H9 (cell line): ENCODE measurements at regions not wholly inside any gene's neighbourhood (a gene's known extent, or its start where the extent isn't known, plus 50 kb on each side); places are given as distances from the start of the nearest gene placed in this dataset.

ENCODE experiments used
- DNase-seq: peaks from one replicate; pipeline ENCODE4 v3.0.0-alpha.2; 2017
- H2AFZ ChIP-seq: one replicate; pipeline ENCODE4 v1.6.1; 2013; ENCODE audit warnings: mild to moderate bottlenecking, low read length, control low read depth, moderate library complexity
- H2AK5ac ChIP-seq: 2 replicates; pipeline ENCODE4 v1.6.1; 2013; ENCODE audit warnings: low read length, control low read depth, mixed read lengths; ENCODE audit not compliant: insufficient read length
- H2BK120ac ChIP-seq: one replicate; pipeline ENCODE4 v1.6.1; 2013; ENCODE audit warnings: low read depth, mild to moderate bottlenecking, low read length, control low read depth, inconsistent platforms; ENCODE audit not compliant: poor library complexity, severe bottlenecking
- H2BK12ac ChIP-seq: 2 replicates; pipeline ENCODE4 v1.6.1; 2013; ENCODE audit warnings: low read length, control low read depth, mixed read lengths, low read depth; ENCODE audit not compliant: insufficient read length
- H2BK15ac ChIP-seq: 2 replicates; pipeline ENCODE4 v1.6.1; 2013; ENCODE audit warnings: low read depth, low read length, control low read depth
- H2BK20ac ChIP-seq: one replicate; pipeline ENCODE4 v1.6.1; 2013; ENCODE audit warnings: low read depth, mild to moderate bottlenecking, low read length, control low read depth, inconsistent platforms; ENCODE audit not compliant: poor library complexity, severe bottlenecking
- H2BK5ac ChIP-seq: 2 replicates; pipeline ENCODE4 v1.6.1; 2013; ENCODE audit warnings: low read length, control low read depth, mixed read lengths; ENCODE audit not compliant: insufficient read length
- H3K14ac ChIP-seq: 2 replicates; pipeline ENCODE4 v1.6.1; 2013; ENCODE audit warnings: low read length, control low read depth; ENCODE audit not compliant: insufficient read depth
- H3K18ac ChIP-seq: 2 replicates; pipeline ENCODE4 v1.6.1; 2013; ENCODE audit warnings: low read depth, mild to moderate bottlenecking, mixed read lengths, low read length, control low read depth; ENCODE audit not compliant: insufficient read length
- H3K23ac ChIP-seq: 2 replicates; pipeline ENCODE4 v1.6.1; 2013; ENCODE audit warnings: low read length, control low read depth, mixed read lengths, low read depth; ENCODE audit not compliant: insufficient read length
- H3K23me2 ChIP-seq: 2 replicates; pipeline ENCODE4 v1.6.1; 2013; ENCODE audit warnings: low read depth, mild to moderate bottlenecking, mixed read lengths, low read length, control low read depth; ENCODE audit not compliant: insufficient read length, poor library complexity, severe bottlenecking
- H3K27ac ChIP-seq: 2 replicates; pipeline ENCODE4 v1.5.1; 2013; ENCODE audit warnings: low read length, control low read depth, mixed read lengths, low read depth; ENCODE audit not compliant: insufficient read length
- H3K27me3 ChIP-seq: 2 replicates; pipeline ENCODE4 v1.6.1; 2013; ENCODE audit warnings: low read length, control low read depth, inconsistent platforms; ENCODE audit not compliant: insufficient read depth
- H3K4ac ChIP-seq: 2 replicates; pipeline ENCODE4 v1.6.1; 2013; ENCODE audit warnings: low read depth, mild to moderate bottlenecking, control low read depth, inconsistent platforms, low read length, moderate library complexity
- H3K4me1 ChIP-seq: 2 replicates; pipeline ENCODE4 v1.6.1; 2013; ENCODE audit warnings: low read length, control low read depth, inconsistent platforms; ENCODE audit not compliant: insufficient read depth
- H3K4me2 ChIP-seq: 2 replicates; pipeline ENCODE4 v1.6.1; 2013; ENCODE audit warnings: low read length, control low read depth, mixed read lengths; ENCODE audit not compliant: insufficient read length, insufficient read depth
- H3K56ac ChIP-seq: 2 replicates; pipeline ENCODE4 v1.6.1; 2013; ENCODE audit warnings: low read depth, mild to moderate bottlenecking, mixed read lengths, low read length, control low read depth; ENCODE audit not compliant: insufficient read length
- H3K79me1 ChIP-seq: 2 replicates; pipeline ENCODE4 v1.6.1; 2013; ENCODE audit warnings: low read depth, mild to moderate bottlenecking, moderate library complexity, low read length, control low read depth, inconsistent platforms; ENCODE audit not compliant: insufficient read depth, poor library complexity, severe bottlenecking
- H3K79me2 ChIP-seq: 2 replicates; pipeline ENCODE4 v1.6.1; 2013; ENCODE audit warnings: low read length, control low read depth, inconsistent platforms; ENCODE audit not compliant: insufficient read depth
- H3K9ac ChIP-seq: 2 replicates; pipeline ENCODE4 v1.6.1; 2013; ENCODE audit warnings: low read length, control low read depth, mixed read lengths; ENCODE audit not compliant: insufficient read length; ENCODE audit errors: extremely low read depth
- H3K9me3 ChIP-seq: one replicate; pipeline ENCODE4 v1.6.1; 2013; ENCODE audit warnings: low read depth, low read length, inconsistent platforms; ENCODE audit not compliant: control insufficient read depth
- H3T11ph ChIP-seq: one replicate; pipeline ENCODE4 v1.6.1; 2013; ENCODE audit warnings: mild to moderate bottlenecking, low read length, control low read depth, inconsistent platforms
- H4K20me1 ChIP-seq: one replicate; pipeline ENCODE4 v1.6.1; 2013; ENCODE audit not compliant: control insufficient read depth, insufficient read length, insufficient read depth
- H4K5ac ChIP-seq: 2 replicates; pipeline ENCODE4 v1.6.1; 2013; ENCODE audit warnings: low read depth, mild to moderate bottlenecking, mixed read lengths, low read length, control low read depth; ENCODE audit not compliant: insufficient read length
- H4K8ac ChIP-seq: replicated peaks from 2 replicates; pipeline ENCODE4 v1.6.1; 2013; ENCODE audit warnings: low read length, control low read depth, mixed read lengths, low read depth; ENCODE audit not compliant: insufficient read length
- H4K91ac ChIP-seq: 2 replicates; pipeline ENCODE4 v1.6.1; 2013; ENCODE audit warnings: low read depth, mild to moderate bottlenecking, moderate library complexity, mixed read lengths, low read length, control low read depth; ENCODE audit not compliant: insufficient read length
- H3K27ac Mint-ChIP-seq, 3 experiments: 2 replicates in 2 of 3; 3 replicates in 1 of 3; pipeline ENCODE4 v1.8.0; 2020 to 2021; ENCODE audit warnings: mixed read lengths in 3 of 3, mild to moderate bottlenecking in 1 of 3, moderate library complexity in 1 of 3
- H3K27me3 Mint-ChIP-seq: 2 replicates; pipeline ENCODE4 v1.8.0; 2021; ENCODE audit warnings: low read depth, mild to moderate bottlenecking, moderate library complexity, mixed read lengths
- H3K36me3 Mint-ChIP-seq, 3 experiments: 2 replicates in 2 of 3; 3 replicates in 1 of 3; pipeline ENCODE4 v1.8.0; 2020 to 2021; ENCODE audit warnings: low read depth in 3 of 3, mixed read lengths in 3 of 3; ENCODE audit not compliant: insufficient read depth in 1 of 3
- H3K4me1 Mint-ChIP-seq, 2 experiments: 2 replicates each; pipeline ENCODE4 v1.8.0; 2020; ENCODE audit warnings: mixed read lengths in 2 of 2
- H3K4me3 Mint-ChIP-seq, 2 experiments: 2 replicates in 1 of 2; 3 replicates in 1 of 2; pipeline ENCODE4 v1.8.0; 2020 to 2021; ENCODE audit warnings: mild to moderate bottlenecking in 2 of 2, mixed read lengths in 2 of 2, moderate library complexity in 1 of 2
- H3K9me3 Mint-ChIP-seq, 2 experiments: 2 replicates in 1 of 2; 3 replicates in 1 of 2; pipeline ENCODE4 v1.8.0; 2020; ENCODE audit warnings: mild to moderate bottlenecking in 2 of 2, mixed read lengths in 2 of 2, moderate library complexity in 1 of 2
- CTCF ChIP-seq: fragments of 200-600 bp; sonication (generic); conservative IDR thresholded peaks from 3 replicates; pipeline ENCODE4 v1.8.0; 2021; ENCODE audit warnings: antibody characterized with exemption, mild to moderate bottlenecking
- WGBS: extraction: QIAGEN DNeasy Blood & Tissue Kit; methylation state at CpG from one replicate; pipeline ENCODE4 v1.1.7; 2013; ENCODE audit warnings: missing lambda C conversion rate, low lambda C conversion rate, mixed read lengths; ENCODE audit not compliant: insufficient read length; ENCODE audit errors: extremely low coverage; 5-methylcytosine and 5-hydroxymethylcytosine counted together

GRCh38 chr3:177600411-177600810 is 403.1 kb upstream of the TBL1XR1 start:
- Mint-ChIP-seq H3K27me3 (no peaks in the 10 kb centered on the region; the same call in 1 of the 2 replicates), H3K36me3 (peaks cover 0 to 5% (median 3%) of the 10 kb centered on the region in 3 experiments; a peak in 3 of 7 replicates), H3K9me3 (peaks cover 4 to 5% of the 10 kb centered on the region in 2 experiments), H3K4me1 (peaks cover 30 to 32% of the 10 kb centered on the region in 2 experiments), H3K27ac (no peak overlapping the region), H3K4me3 (no peak overlapping the region)
- H3T11ph ChIP-seq, result no peak overlapping the region
- no peak overlapping the region for H2AFZ ChIP-seq
- H3K4ac ChIP-seq, result no peak overlapping the region
- no peak overlapping the region for H3K56ac ChIP-seq
- H4K20me1 ChIP-seq, result no peaks in the 10 kb centered on the region
- no peaks in the 10 kb centered on the region for H3K79me2 ChIP-seq
- no peak for DNase-seq
- H3K23ac ChIP-seq, result no peak overlapping the region
- TF ChIP-seq CTCF, result no peak
- H2BK20ac ChIP-seq, result no peak overlapping the region
- H3K27me3 ChIP-seq, result no peaks in the 10 kb centered on the region
- no CpG with 5 or more reads among the region's 2 CpGs for WGBS
- H3K14ac ChIP-seq, result no peak overlapping the region
- H3K79me1 ChIP-seq, result no peaks in the 10 kb centered on the region
- H2BK5ac ChIP-seq, result no peak overlapping the region
- no peaks in the 10 kb centered on the region for H3K9me3 ChIP-seq
- H3K4me2 ChIP-seq, result no peak overlapping the region
- no peak overlapping the region for H4K91ac ChIP-seq
- H3K9ac ChIP-seq, result no peak overlapping the region
- H3K4me1 ChIP-seq, result peaks cover 19% of the 10 kb centered on the region; the same call in 1 of the 2 replicates
- no peak overlapping the region for H3K27ac ChIP-seq
- H4K5ac ChIP-seq, result no peak overlapping the region
- no peak overlapping the region for H2BK15ac ChIP-seq
- no peak overlapping the region for H2AK5ac ChIP-seq
- H3K18ac ChIP-seq, result no peak overlapping the region
- H2BK12ac ChIP-seq, result no peak overlapping the region
- H4K8ac ChIP-seq, result no peak overlapping the region
- no peaks in the 10 kb centered on the region for H3K23me2 ChIP-seq
- no peak overlapping the region for H2BK120ac ChIP-seq
